Endothelial cell of umbilical vein (primary cell): ENCODE measurements at regions not wholly inside any gene's neighbourhood (a gene's known extent, or its start where the extent isn't known, plus 50 kb on each side); places are given as distances from the start of the nearest gene placed in this dataset.
A peak's percentile ranks its signal among the peaks of the same experiment; 100 is the strongest.
"Not testable (repeated sequence)": the region's sequence is repeated elsewhere in the genome, so short reads cannot be mapped to it uniquely, and the experiment has no call there.

Experiments used
- BruUV-seq: library from RNA; stranded (reverse); fragments of 400-500 nt; replicated peaks from 2 replicates; lab custom pipeline; 2021; lab: Mats Ljungman, UMichigan
- CTCF ChIA-PET: fragments of 300-600, 350-600 bp; sonication (Branson Sonifier 250); formaldehyde crosslinking; loops from one replicate; lab custom pipeline; 2021; ENCODE audit warnings: antibody characterized with exemption, inconsistent platforms; lab: Charles Lee
- POLR2A ChIA-PET: fragments of 300-600, 350-600 bp; sonication (Branson Sonifier 250); formaldehyde crosslinking; loops from one replicate; lab custom pipeline; 2021; ENCODE audit warnings: antibody characterized with exemption, inconsistent platforms; lab: Charles Lee
- DNase-seq: peaks from one replicate; pipeline ENCODE4 v3.0.0-alpha.2; 2011; ENCODE audit warnings: low read depth, low spot score
- FAIRE-seq: peaks from 2 replicates; lab custom pipeline; 2011; peaks lifted over from hg19 to GRCh38; lab: Jason Lieb, UNC
- H2AFZ ChIP-seq: 2 replicates; pipeline ENCODE4 v1.6.0; 2012; ENCODE audit warnings: low read depth, low read length, control low read depth, inconsistent platforms
- H3K27ac ChIP-seq: 2 replicates; pipeline ENCODE4 v1.5.1; 2011; ENCODE audit warnings: low read depth, mild to moderate bottlenecking, control low read depth, low read length, moderate library complexity; ENCODE audit not compliant: insufficient read depth
- H3K27me3 ChIP-seq, 2 experiments: 2 replicates each; pipeline versions ENCODE4 v1.6.0 to v1.6.1; 2011; ENCODE audit warnings: low read length in 2 of 2, mixed read lengths in 1 of 2; ENCODE audit not compliant: control insufficient read depth in 2 of 2, insufficient read depth in 2 of 2
- H3K36me3 ChIP-seq, 2 experiments: 2 replicates in 1 of 2; 3 replicates in 1 of 2; pipeline ENCODE4 v1.5.1; 2011; ENCODE audit warnings: low read length in 2 of 2, mild to moderate bottlenecking in 1 of 2, moderate library complexity in 1 of 2; ENCODE audit not compliant: control insufficient read depth in 2 of 2, insufficient read depth in 2 of 2; ENCODE audit errors: extremely low read depth in 1 of 2
- H3K4me1 ChIP-seq: 3 replicates; pipeline ENCODE4 v1.5.1; 2011; ENCODE audit warnings: mild to moderate bottlenecking, low read length; ENCODE audit not compliant: control insufficient read depth, insufficient read depth; ENCODE audit errors: extremely low read depth
- H3K4me2 ChIP-seq: 2 replicates; pipeline ENCODE4 v1.6.1; 2011; ENCODE audit warnings: low read length, control low read depth, mixed read lengths; ENCODE audit not compliant: insufficient read depth
- H3K4me3 ChIP-seq, 3 experiments: fragments of 200-600 bp in 1 of 3; sonication (generic), shearing (Covaris generic) in 1 of 3; replicated peaks in 1 of 3; 2 replicates each; pipeline ENCODE4 v1.5.1; 2011 to 2016; ENCODE audit warnings: control low read depth in 3 of 3, low read length in 3 of 3, mild to moderate bottlenecking in 2 of 3, inconsistent platforms in 1 of 3, low read depth in 1 of 3, moderate library complexity in 1 of 3; ENCODE audit not compliant: insufficient read depth in 1 of 3
- H3K79me2 ChIP-seq: 2 replicates; pipeline ENCODE4 v1.6.0; 2012; ENCODE audit warnings: low read length, inconsistent platforms; ENCODE audit not compliant: control insufficient read depth, insufficient read depth
- H3K9ac ChIP-seq: replicated peaks from 2 replicates; pipeline ENCODE3; 2011; ENCODE audit warnings: low read length, control low read depth; ENCODE audit not compliant: insufficient read depth; ENCODE audit errors: extremely low read depth
- H3K9me1 ChIP-seq: replicated peaks from 3 replicates; pipeline ENCODE4 v1.6.0; 2011; ENCODE audit warnings: mild to moderate bottlenecking, low read length; ENCODE audit not compliant: control insufficient read depth, insufficient read depth; ENCODE audit errors: extremely low read depth
- H3K9me3 ChIP-seq: replicated peaks from 2 replicates; pipeline ENCODE4 v1.5.1; 2012; ENCODE audit warnings: low read length, inconsistent platforms; ENCODE audit not compliant: control insufficient read depth, insufficient read depth
- H4K20me1 ChIP-seq: replicated peaks from 2 replicates; pipeline ENCODE3; 2011; ENCODE audit warnings: mild to moderate bottlenecking, low read length; ENCODE audit not compliant: control insufficient read depth, insufficient read depth; ENCODE audit errors: extremely low read depth
- CTCF ChIP-seq, 2 donors: IDR thresholded peaks; 1 replicate in 1 of 2; 2 replicates in 1 of 2; pipeline ENCODE4 v1.5.1; 2011; ENCODE audit warnings: low read length in 2 of 2, mild to moderate bottlenecking in 2 of 2, moderate library complexity in 2 of 2, control low read depth in 1 of 2, inconsistent platforms in 1 of 2, low read depth in 1 of 2; ENCODE audit not compliant: insufficient read depth in 1 of 2; ENCODE audit errors: extremely low read depth in 1 of 2
- EZH2 ChIP-seq: IDR thresholded peaks from 2 replicates; pipeline ENCODE4 v1.6.1; 2012; ENCODE audit warnings: borderline replicate concordance, low read depth, mild to moderate bottlenecking, moderate library complexity, low read length, inconsistent platforms; ENCODE audit not compliant: severe bottlenecking
- POLR2A ChIP-seq: IDR thresholded peaks from 2 replicates; pipeline ENCODE4 v1.6.1; 2012; ENCODE audit warnings: low read depth, mild to moderate bottlenecking, control low read depth, low read length
- POLR2AphosphoS5 ChIP-seq: IDR thresholded peaks from 2 replicates; pipeline ENCODE4 v1.6.1; 2012; ENCODE audit warnings: low read depth, mild to moderate bottlenecking, control low read depth, low read length, moderate library complexity; ENCODE audit not compliant: insufficient read depth
- dilution Hi-C: fragments of 300-500 bp; cut with MboI; formaldehyde crosslinking; loops from one replicate; pipeline ENCODE4 v1.15.0; 2019; ENCODE audit warnings: low sequenced_read_pairs; ENCODE audit not compliant: extremely low pct_ligation_motif_present
- intact Hi-C: fragments of 100-400 bp; cut with micrococcal nuclease; formaldehyde crosslinking; loops from one replicate; pipeline ENCODE4 v1.10.0; 2022
- TF ChIP-seq, protein P1 (sequence below): IDR thresholded peaks from 2 replicates; pipeline ENCODE4 v1.6.1; 2011; ENCODE audit not compliant: insufficient read depth, insufficient read length

DNA sequence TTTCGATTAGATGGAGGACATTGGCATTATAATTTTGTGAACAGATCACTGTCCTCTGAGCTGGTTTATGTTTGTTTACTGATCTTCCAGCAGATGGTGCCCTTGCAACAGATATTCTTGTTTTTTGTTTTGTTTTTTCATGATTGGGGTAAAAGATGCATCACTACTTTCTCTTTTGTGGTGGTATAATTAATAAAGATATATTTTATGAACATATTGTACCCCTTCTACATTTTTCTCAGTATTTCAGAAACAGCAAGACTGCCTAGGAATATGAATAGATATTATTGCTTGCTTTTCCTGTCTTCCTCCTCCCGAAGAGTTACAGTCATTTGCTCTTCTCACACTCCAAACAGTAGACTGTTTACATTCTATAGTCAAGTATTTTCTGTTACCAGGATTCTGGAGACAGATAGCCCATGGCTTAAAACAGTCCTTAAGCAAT is 905.2 kb downstream of the TRAM1L1 start:
- CTCF ChIA-PET: interaction anchor here (0.6 to 2.6 kb wide), 21 partner anchors 9 to 1876 kb away, joined by 3 to 32 read pairs (median 3); partner anchors contain the start of gene NDST3
- Histone ChIP-seq H3K9me1 (no peaks in the 10 kb centered on the region), H3K36me3 (no peaks in the 10 kb centered on the region), H3K79me2 (no peaks in the 10 kb centered on the region), H3K9me3 (no peaks in the 10 kb centered on the region), H3K4me1 (peaks cover 2% of the 10 kb centered on the region), H3K27me3 (no peaks in the 10 kb centered on the region), H2AFZ (peak overlapping the region; percentile 59), H3K27ac (no peak overlapping the region), H4K20me1 (no peaks in the 10 kb centered on the region), H3K4me2 (peak overlapping the region; percentile 51), H3K4me3 (peak overlapping the region in 2 of 3 experiments; percentile 14 to 40), H3K9ac (no peak overlapping the region)
- no peak for TF ChIP-seq POLR2A
- peak; percentile 13 to 27 for TF ChIP-seq CTCF (IDR thresholded peaks at IDR 0.05; ENCODE audit: extremely low read depth in 1 of 2, insufficient read depth in 1 of 2, low read depth in 1 of 2, low read length in 2 of 2)
- TF ChIP-seq EZH2: no peak
- TF ChIP-seq POLR2AphosphoS5: no peak
- TF ChIP-seq, protein P1, sequence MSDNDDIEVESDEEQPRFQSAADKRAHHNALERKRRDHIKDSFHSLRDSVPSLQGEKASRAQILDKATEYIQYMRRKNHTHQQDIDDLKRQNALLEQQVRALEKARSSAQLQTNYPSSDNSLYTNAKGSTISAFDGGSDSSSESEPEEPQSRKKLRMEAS: no peak
- dilution Hi-C loops (no loop called here), intact Hi-C loops (loop anchor here (1.0 to 2.0 kb wide), 3 partner anchors 179 to 1854 kb away; partner anchors contain the start of gene NDST3)
- no TSS peak for BruUV-seq
- peak; percentile 43 for FAIRE-seq
- POLR2A ChIA-PET: no interaction called here
- peak; percentile 14 for DNase-seq

DNA sequence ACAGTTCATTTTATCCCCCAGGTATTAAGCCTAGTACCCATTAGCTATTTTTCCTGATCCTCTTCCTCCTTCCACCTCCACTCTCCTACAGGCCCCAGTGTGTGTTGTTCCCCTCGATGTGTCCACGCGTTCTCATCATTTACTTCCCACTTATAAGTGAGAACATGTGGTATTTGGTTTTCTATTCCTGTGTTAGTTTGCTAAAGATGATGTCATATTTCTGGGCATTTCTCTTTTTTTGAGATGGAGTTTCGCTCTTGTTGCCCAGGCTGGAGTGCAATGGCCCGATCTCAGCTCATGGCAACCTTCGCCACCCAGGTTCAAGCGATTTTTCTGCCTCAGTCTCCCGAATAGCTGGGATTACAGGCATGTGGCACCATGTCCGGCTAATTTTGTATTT is 934.0 kb downstream of the TRAM1L1 start:
- H3K9me3 ChIP-seq, H3K27me3 ChIP-seq, intact Hi-C loops, H3K4me2 ChIP-seq, CTCF ChIA-PET, H3K4me3 ChIP-seq, dilution Hi-C loops, H4K20me1 ChIP-seq, H3K9ac ChIP-seq, H3K4me1 ChIP-seq, BruUV-seq, H3K79me2 ChIP-seq, FAIRE-seq, H3K27ac ChIP-seq, DNase-seq, H3K36me3 ChIP-seq, H3K9me1 ChIP-seq, POLR2A ChIA-PET, H2AFZ ChIP-seq: not testable (repeated sequence)
